ENCODE measurements at regions not wholly inside any gene's neighbourhood (a gene's known extent, or its start where the extent isn't known, plus 50 kb on each side); places are given as distances from the start of the nearest gene placed in this dataset.

DNA sequence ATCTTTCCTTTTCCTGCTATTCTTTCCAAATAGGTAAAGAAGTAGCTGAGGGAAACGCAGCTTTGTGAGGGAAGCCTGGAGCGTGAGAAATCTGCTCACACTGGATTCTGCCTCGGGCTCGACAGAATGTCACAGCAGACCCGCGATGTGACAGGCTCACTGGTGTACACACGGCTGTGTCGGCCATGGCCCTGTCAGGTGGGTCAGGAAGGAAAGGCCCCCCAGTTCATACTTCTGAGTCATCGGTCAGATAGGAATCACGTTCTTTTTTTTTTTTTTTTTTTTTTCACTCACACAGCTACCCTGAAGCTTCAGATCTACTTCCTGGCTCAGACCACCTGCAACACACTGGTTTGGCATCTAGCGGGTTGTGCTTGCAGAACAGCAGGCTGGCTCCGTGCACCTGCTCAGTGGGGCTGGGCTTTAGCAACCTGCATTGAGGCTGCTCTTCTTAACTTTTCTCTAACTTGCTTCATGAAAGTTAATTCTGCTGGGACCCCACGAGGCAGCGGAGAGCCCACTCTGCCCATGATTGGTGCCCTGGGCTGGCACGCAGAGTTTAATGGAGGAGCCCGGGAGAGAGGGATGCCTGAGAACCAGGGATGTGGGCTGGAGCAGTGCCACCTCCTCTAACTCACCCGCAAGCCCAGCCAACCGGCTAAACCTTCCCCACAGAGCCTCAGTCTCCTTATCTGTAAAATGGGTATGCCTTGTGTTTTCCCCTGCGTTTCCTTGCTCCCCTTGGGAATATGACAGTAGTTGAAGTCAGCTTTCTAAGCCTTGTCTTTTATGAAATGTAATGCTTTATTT is 61.5 kb upstream of the FNDC1 start:
- TF ChIP-seq, protein P1, sequence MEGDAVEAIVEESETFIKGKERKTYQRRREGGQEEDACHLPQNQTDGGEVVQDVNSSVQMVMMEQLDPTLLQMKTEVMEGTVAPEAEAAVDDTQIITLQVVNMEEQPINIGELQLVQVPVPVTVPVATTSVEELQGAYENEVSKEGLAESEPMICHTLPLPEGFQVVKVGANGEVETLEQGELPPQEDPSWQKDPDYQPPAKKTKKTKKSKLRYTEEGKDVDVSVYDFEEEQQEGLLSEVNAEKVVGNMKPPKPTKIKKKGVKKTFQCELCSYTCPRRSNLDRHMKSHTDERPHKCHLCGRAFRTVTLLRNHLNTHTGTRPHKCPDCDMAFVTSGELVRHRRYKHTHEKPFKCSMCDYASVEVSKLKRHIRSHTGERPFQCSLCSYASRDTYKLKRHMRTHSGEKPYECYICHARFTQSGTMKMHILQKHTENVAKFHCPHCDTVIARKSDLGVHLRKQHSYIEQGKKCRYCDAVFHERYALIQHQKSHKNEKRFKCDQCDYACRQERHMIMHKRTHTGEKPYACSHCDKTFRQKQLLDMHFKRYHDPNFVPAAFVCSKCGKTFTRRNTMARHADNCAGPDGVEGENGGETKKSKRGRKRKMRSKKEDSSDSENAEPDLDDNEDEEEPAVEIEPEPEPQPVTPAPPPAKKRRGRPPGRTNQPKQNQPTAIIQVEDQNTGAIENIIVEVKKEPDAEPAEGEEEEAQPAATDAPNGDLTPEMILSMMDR (IDR thresholded peaks at IDR 0.05; ENCODE audit: control extremely low read depth in 1 of 3, insufficient read depth in 1 of 3, low read depth in 1 of 3, low read length in 3 of 3), result no peak
- TF ChIP-seq POLR2A (IDR thresholded peaks at IDR 0.05; ENCODE audit: control extremely low read depth in 1 of 2, low read depth in 2 of 2, low read length in 2 of 2), result no peak
- TF ChIP-seq EZH2 (IDR thresholded peaks at IDR 0.05; ENCODE audit: low read depth, low read length, severe bottlenecking), result no peak
- no peak for TF ChIP-seq JUND (IDR thresholded peaks at IDR 0.05; ENCODE audit: low read length)
- no peak for TF ChIP-seq RAD21 (IDR thresholded peaks at IDR 0.05 in 1 of 2, conservative IDR thresholded peaks at IDR 0.05 in 1 of 2; ENCODE audit: low read depth in 2 of 2, low read length in 2 of 2)
- TF ChIP-seq POLR2AphosphoS5 (IDR thresholded peaks at IDR 0.05; ENCODE audit: low read depth, low read length), result no peak

All from H1 (cell line).